Liver (tissue), 8 donors: ENCODE measurements at regions not wholly inside any gene's neighbourhood (a gene's known extent, or its start where the extent isn't known, plus 50 kb on each side); places are given as distances from the start of the nearest gene placed in this dataset.

Experiments
- DNase-seq: peaks from one replicate; pipeline ENCODE4 v3.0.0-alpha.2; 2017; ENCODE audit warnings: low spot score
- H3K27ac ChIP-seq, 2 donors: one replicate each; pipeline ENCODE4 v1.7.0; 2013; ENCODE audit warnings: inconsistent platforms in 2 of 2, low read length in 2 of 2, control low read depth in 1 of 2, low read depth in 1 of 2, mild to moderate bottlenecking in 1 of 2
- H3K27me3 ChIP-seq, 4 donors: one replicate each; pipeline versions ENCODE4 v1.6.1 to v1.7.0; 2013; ENCODE audit warnings: low read length in 3 of 4, inconsistent platforms in 1 of 4, mild to moderate bottlenecking in 1 of 4, moderate library complexity in 1 of 4; ENCODE audit not compliant: control insufficient read depth in 4 of 4, insufficient read depth in 4 of 4
- H3K36me3 ChIP-seq, 4 donors: one replicate each; pipeline versions ENCODE4 v1.6.1 to v1.7.0; 2013; ENCODE audit warnings: low read length in 3 of 4, mild to moderate bottlenecking in 3 of 4, low read depth in 1 of 4, moderate library complexity in 1 of 4; ENCODE audit not compliant: control insufficient read depth in 4 of 4, insufficient read depth in 3 of 4
- H3K4me1 ChIP-seq, 4 donors: one replicate each; pipeline versions ENCODE4 v1.6.1 to v1.7.0; 2013; ENCODE audit warnings: low read length in 3 of 4, mild to moderate bottlenecking in 3 of 4, moderate library complexity in 1 of 4; ENCODE audit not compliant: control insufficient read depth in 4 of 4, insufficient read depth in 4 of 4
- H3K4me3 ChIP-seq, 3 donors: one replicate each; pipeline versions ENCODE4 v1.6.1 to v1.7.0; 2013; ENCODE audit warnings: low read length in 3 of 3, control low read depth in 1 of 3, low read depth in 1 of 3, mild to moderate bottlenecking in 1 of 3
- H3K9ac ChIP-seq, 2 donors: one replicate each; pipeline ENCODE4 v1.7.0; 2013; ENCODE audit warnings: low read length in 2 of 2, mild to moderate bottlenecking in 2 of 2, moderate library complexity in 2 of 2, control low read depth in 1 of 2, low read depth in 1 of 2
- H3K9me3 ChIP-seq, 4 donors: one replicate each; pipeline versions ENCODE4 v1.6.1 to v1.7.0; 2013; ENCODE audit warnings: low read length in 3 of 4; ENCODE audit not compliant: control insufficient read depth in 4 of 4
- EGR1 ChIP-seq, 2 donors: IDR thresholded peaks; 2 replicates each; pipeline ENCODE4 v1.6.1; 2016 to 2018; ENCODE audit warnings: antibody characterized with exemption in 2 of 2, low read depth in 2 of 2
- FOXA1 ChIP-seq: IDR thresholded peaks from 2 replicates; pipeline ENCODE4 v1.6.1; 2016; ENCODE audit warnings: antibody characterized with exemption
- FOXA2 ChIP-seq: IDR thresholded peaks from 2 replicates; pipeline ENCODE4 v1.6.1; 2016; ENCODE audit warnings: antibody characterized with exemption
- GABPA ChIP-seq, 2 donors: IDR thresholded peaks in 1 of 2; conservative IDR thresholded peaks in 1 of 2; 2 replicates each; pipeline ENCODE4 v1.6.1; 2016; ENCODE audit warnings: antibody characterized with exemption in 2 of 2, mild to moderate bottlenecking in 1 of 2, moderate library complexity in 1 of 2
- HNF4A ChIP-seq, 2 donors: conservative IDR thresholded peaks; 2 replicates each; pipeline ENCODE4 v1.6.1; 2016; ENCODE audit warnings: antibody characterized with exemption in 2 of 2, mild to moderate bottlenecking in 2 of 2
- HNF4G ChIP-seq: IDR thresholded peaks from 2 replicates; pipeline ENCODE4 v1.6.1; 2016; ENCODE audit warnings: antibody characterized with exemption
- JUND ChIP-seq, 2 donors: IDR thresholded peaks; 2 replicates each; pipeline ENCODE4 v1.6.1; 2016; ENCODE audit warnings: antibody characterized with exemption in 2 of 2
- NR2F2 ChIP-seq: IDR thresholded peaks from 2 replicates; pipeline ENCODE4 v1.6.1; 2016; ENCODE audit warnings: antibody characterized with exemption
- RAD21 ChIP-seq, 2 donors: IDR thresholded peaks; 2 replicates each; pipeline ENCODE4 v1.6.1; 2016; ENCODE audit warnings: antibody characterized with exemption in 2 of 2, mild to moderate bottlenecking in 2 of 2
- SP1 ChIP-seq: IDR thresholded peaks from 2 replicates; pipeline ENCODE4 v1.6.1; 2018; ENCODE audit warnings: antibody characterized with exemption, mild to moderate bottlenecking
- TAF1 ChIP-seq: conservative IDR thresholded peaks from 2 replicates; pipeline ENCODE4 v1.6.1; 2016; ENCODE audit warnings: antibody characterized with exemption, mild to moderate bottlenecking
- YY1 ChIP-seq: IDR thresholded peaks from 2 replicates; pipeline ENCODE4 v1.6.1; 2016; ENCODE audit warnings: antibody characterized with exemption, mild to moderate bottlenecking
- WGBS: extraction: QIAGEN DNeasy Blood & Tissue Kit; methylation state at CpG from one replicate; pipeline ENCODE4 v1.1.7; 2013; 5-methylcytosine and 5-hydroxymethylcytosine counted together
- TF ChIP-seq, protein P1 (sequence below): fragments of 150-350 bp; IDR thresholded peaks from 2 replicates; pipeline ENCODE4 v1.5.1; 2017; ENCODE audit warnings: improper control_type of control experiment, low read depth, low read length; ENCODE audit not compliant: missing input control
- TF ChIP-seq, protein P2 (sequence below): IDR thresholded peaks from 2 replicates; pipeline ENCODE4 v1.6.1; 2016; ENCODE audit warnings: antibody characterized with exemption
- TF ChIP-seq, protein P3 (sequence below): IDR thresholded peaks from 2 replicates; pipeline ENCODE4 v1.6.1; 2016; ENCODE audit warnings: antibody characterized with exemption
- TF ChIP-seq, protein P4 (sequence below): IDR thresholded peaks from 2 replicates; pipeline ENCODE4 v1.6.1; 2016; ENCODE audit warnings: antibody characterized with exemption
- donor health status: healthy.
- donor health status: healthy.
- donor health status: healthy.
- donor health status: healthy.
- donor health status: healthy.

DNA sequence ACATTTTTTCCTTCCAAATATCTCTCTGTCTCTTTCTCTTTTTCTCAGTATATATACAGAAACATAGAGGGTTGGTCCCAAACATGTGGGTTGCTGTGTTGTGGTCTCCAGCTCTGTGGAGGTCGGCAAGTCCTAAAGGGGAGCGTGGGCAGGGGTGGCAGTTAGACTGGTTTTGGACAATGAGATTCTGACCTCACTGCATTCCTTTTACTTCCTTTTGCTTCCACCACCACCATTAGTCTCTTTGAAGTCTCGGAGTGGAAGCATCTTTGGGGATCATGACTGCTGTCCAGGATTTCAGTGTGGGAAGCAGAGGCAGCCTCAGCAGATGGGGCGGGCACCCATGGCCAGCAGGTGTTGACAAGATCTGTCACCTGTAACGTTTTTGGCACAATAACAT lies 1091.8 kb downstream of the RAPGEF2 start:
- no peaks in the 10 kb centered on the region for H3K9me3 ChIP-seq
- DNase-seq = no peak
- H3K27me3 ChIP-seq = no peaks in the 10 kb centered on the region
- no peaks in the 10 kb centered on the region for H3K36me3 ChIP-seq
- TF ChIP-seq, protein P1, sequence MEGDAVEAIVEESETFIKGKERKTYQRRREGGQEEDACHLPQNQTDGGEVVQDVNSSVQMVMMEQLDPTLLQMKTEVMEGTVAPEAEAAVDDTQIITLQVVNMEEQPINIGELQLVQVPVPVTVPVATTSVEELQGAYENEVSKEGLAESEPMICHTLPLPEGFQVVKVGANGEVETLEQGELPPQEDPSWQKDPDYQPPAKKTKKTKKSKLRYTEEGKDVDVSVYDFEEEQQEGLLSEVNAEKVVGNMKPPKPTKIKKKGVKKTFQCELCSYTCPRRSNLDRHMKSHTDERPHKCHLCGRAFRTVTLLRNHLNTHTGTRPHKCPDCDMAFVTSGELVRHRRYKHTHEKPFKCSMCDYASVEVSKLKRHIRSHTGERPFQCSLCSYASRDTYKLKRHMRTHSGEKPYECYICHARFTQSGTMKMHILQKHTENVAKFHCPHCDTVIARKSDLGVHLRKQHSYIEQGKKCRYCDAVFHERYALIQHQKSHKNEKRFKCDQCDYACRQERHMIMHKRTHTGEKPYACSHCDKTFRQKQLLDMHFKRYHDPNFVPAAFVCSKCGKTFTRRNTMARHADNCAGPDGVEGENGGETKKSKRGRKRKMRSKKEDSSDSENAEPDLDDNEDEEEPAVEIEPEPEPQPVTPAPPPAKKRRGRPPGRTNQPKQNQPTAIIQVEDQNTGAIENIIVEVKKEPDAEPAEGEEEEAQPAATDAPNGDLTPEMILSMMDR = no peak
- no peak for TF ChIP-seq HNF4A (conservative IDR thresholded peaks at IDR 0.05)
- TF ChIP-seq, protein P2, sequence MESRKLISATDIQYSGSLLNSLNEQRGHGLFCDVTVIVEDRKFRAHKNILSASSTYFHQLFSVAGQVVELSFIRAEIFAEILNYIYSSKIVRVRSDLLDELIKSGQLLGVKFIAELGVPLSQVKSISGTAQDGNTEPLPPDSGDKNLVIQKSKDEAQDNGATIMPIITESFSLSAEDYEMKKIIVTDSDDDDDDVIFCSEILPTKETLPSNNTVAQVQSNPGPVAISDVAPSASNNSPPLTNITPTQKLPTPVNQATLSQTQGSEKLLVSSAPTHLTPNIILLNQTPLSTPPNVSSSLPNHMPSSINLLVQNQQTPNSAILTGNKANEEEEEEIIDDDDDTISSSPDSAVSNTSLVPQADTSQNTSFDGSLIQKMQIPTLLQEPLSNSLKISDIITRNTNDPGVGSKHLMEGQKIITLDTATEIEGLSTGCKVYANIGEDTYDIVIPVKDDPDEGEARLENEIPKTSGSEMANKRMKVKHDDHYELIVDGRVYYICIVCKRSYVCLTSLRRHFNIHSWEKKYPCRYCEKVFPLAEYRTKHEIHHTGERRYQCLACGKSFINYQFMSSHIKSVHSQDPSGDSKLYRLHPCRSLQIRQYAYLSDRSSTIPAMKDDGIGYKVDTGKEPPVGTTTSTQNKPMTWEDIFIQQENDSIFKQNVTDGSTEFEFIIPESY = no peak
- TF ChIP-seq EGR1 (IDR thresholded peaks at IDR 0.05; ENCODE audit: low read depth in 2 of 2) = no peak
- TF ChIP-seq YY1 = no peak
- TF ChIP-seq GABPA (IDR thresholded peaks at IDR 0.05 in 1 of 2, conservative IDR thresholded peaks at IDR 0.05 in 1 of 2) = no peak
- TF ChIP-seq, protein P3, sequence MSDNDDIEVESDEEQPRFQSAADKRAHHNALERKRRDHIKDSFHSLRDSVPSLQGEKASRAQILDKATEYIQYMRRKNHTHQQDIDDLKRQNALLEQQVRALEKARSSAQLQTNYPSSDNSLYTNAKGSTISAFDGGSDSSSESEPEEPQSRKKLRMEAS = no peak
- TF ChIP-seq SP1 = no peak
- TF ChIP-seq RAD21 (IDR thresholded peaks at IDR 0.05) = no peak
- H3K4me3 ChIP-seq = no peak overlapping the region
- WGBS = 69% methylated on average over 5 of the region's 5 CpGs
- no peaks in the 10 kb centered on the region for H3K4me1 ChIP-seq
- no peak overlapping the region for H3K9ac ChIP-seq
- H3K27ac ChIP-seq = no peak overlapping the region

DNA sequence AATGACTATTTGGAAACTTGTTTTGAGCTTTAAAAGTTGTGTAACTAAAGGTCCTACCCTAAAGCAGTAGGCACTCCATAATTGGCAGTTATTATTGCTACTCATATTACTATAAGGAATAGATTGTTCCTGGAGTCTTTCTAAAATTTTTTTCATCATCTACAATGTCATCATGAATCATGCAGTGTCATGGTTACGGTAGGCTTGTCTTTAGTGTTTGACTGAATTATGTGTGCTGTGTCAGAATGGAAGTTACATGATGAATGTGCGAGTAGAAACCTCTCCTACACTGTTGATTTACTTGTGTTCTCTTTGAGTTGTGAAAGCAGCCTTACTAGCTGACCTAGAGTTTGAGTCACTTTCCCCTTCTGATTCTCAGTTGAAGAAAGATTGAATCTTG lies 1099.9 kb downstream of the RAPGEF2 start:
- Histone ChIP-seq H3K27ac (no peak overlapping the region), H3K4me1 (no peaks in the 10 kb centered on the region), H3K36me3 (no peaks in the 10 kb centered on the region), H3K9ac (no peak overlapping the region), H3K4me3 (no peak overlapping the region), H3K9me3 (no peaks in the 10 kb centered on the region), H3K27me3 (no peaks in the 10 kb centered on the region)
- DNase-seq = no peak
- no peak for TF ChIP-seq SP1
- no peak for TF ChIP-seq FOXA2
- TF ChIP-seq, protein P3 = no peak
- 72% methylated on average over 2 of the region's 2 CpGs for WGBS

DNA sequence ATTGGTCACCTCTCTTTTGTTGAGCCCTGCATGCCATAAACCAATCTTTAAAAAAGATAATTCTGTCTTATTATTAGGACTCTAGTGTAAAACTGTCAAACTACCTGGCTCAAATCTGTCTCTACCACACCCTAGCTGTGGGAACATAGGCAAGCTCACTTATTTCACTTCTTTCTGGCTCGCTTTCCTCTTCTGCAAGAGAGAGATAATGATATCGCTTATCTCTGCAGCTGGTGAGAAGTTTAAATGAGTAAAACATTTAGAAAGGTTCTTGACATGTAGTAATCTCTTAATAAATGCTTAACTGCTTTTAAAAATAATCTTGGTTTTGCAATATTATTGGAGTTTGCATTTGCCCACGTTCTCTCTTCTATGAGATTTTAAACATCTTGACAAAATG lies 1109.2 kb downstream of the RAPGEF2 start:
- no peak overlapping the region for H3K9ac ChIP-seq
- no peaks in the 10 kb centered on the region for H3K4me1 ChIP-seq
- H3K36me3 ChIP-seq = no peaks in the 10 kb centered on the region
- peaks cover 0 to 4% (median 0%) of the 10 kb centered on the region in 4 donors for H3K9me3 ChIP-seq
- H3K27ac ChIP-seq = no peak overlapping the region
- DNase-seq = no peak
- H3K27me3 ChIP-seq = no peaks in the 10 kb centered on the region
- WGBS = 62% methylated on average over 3 of the region's 3 CpGs
- no peak overlapping the region for H3K4me3 ChIP-seq
- no peak for TF ChIP-seq RAD21 (IDR thresholded peaks at IDR 0.05)
- TF ChIP-seq, protein P2 = no peak
- TF ChIP-seq TAF1 = no peak
- TF ChIP-seq GABPA (IDR thresholded peaks at IDR 0.05 in 1 of 2, conservative IDR thresholded peaks at IDR 0.05 in 1 of 2) = no peak
- TF ChIP-seq, protein P1 = no peak
- no peak for TF ChIP-seq FOXA2
- TF ChIP-seq, protein P4, sequence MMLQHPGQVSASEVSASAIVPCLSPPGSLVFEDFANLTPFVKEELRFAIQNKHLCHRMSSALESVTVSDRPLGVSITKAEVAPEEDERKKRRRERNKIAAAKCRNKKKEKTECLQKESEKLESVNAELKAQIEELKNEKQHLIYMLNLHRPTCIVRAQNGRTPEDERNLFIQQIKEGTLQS = no peak
- TF ChIP-seq, protein P3 = no peak
- no peak for TF ChIP-seq HNF4A (conservative IDR thresholded peaks at IDR 0.05)
- TF ChIP-seq NR2F2 = no peak
- no peak for TF ChIP-seq YY1
- no peak for TF ChIP-seq SP1
- TF ChIP-seq FOXA1 = no peak
- TF ChIP-seq HNF4G = no peak
- no peak for TF ChIP-seq JUND (IDR thresholded peaks at IDR 0.05)
